ENCODE measurements at regions not wholly inside any gene's neighbourhood (a gene's known extent, or its start where the extent isn't known, plus 50 kb on each side); places are given as distances from the start of the nearest gene placed in this dataset.
"Not testable (repeated sequence)": the region's sequence is repeated elsewhere in the genome, so short reads cannot be mapped to it uniquely, and the experiment has no call there.

GRCh38 chr12:58009405-58010195 lies 68.2 kb downstream of the ATP23 start:
- DNase-seq = no peak
- Histone ChIP-seq H3K4me1 (no peaks in the 10 kb centered on the region), H3K4me3 (ENCODE audit: low read depth, low read length) (no peak overlapping the region), H3K27me3 (no peaks in the 10 kb centered on the region; the same call in 1 of the 2 replicates), H3K36me3 (no peaks in the 10 kb centered on the region), H3K9me3 (no peaks in the 10 kb centered on the region)
- TF ChIP-seq CTCF (IDR thresholded peaks at IDR 0.05; ENCODE audit: low read depth, low read length) = no peak

GRCh38 chr12:58011676-58012075 lies 70.3 kb downstream of the ATP23 start:
- no peak for DNase-seq
- TF ChIP-seq CTCF (IDR thresholded peaks at IDR 0.05; ENCODE audit: low read depth, low read length) = no peak
- H3K4me3 ChIP-seq (ENCODE audit: low read depth, low read length) = no peak overlapping the region

GRCh38 chr12:58022379-58023020 lies 81.1 kb downstream of the ATP23 start:
- not testable (repeated sequence) for H3K27me3 ChIP-seq; H3K36me3 ChIP-seq; H3K9me3 ChIP-seq; H3K4me1 ChIP-seq; DNase-seq; H3K4me3 ChIP-seq (ENCODE audit: low read depth, low read length)

More at GRCh38 chr12:58011676-58012075, 70.3 kb downstream of the ATP23 start:
- Histone ChIP-seq H3K9me3 (no peaks in the 10 kb centered on the region), H3K36me3 (no peaks in the 10 kb centered on the region), H3K4me1 (no peaks in the 10 kb centered on the region), H3K27me3 (no peaks in the 10 kb centered on the region; the same call in 1 of the 2 replicates)

DNA sequence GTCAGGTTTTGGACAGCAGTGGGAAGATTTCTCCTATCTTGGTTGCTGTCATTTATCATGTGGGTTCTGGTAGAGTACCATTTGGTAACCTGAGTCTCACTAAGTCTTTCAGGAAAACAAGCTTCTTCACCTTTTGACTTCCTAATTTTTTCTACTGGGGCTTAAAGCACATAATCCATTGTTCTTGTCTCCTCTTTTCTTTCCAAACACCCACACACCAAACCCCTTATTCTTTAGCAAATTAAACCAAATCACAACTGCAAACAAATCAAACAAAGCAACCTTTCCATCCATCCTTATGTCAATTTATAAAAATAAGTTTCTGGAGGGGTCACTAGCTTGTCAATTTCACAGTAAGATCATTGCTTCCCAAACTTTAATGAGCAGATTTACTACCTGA lies 84.1 kb downstream of the ATP23 start:
- TF ChIP-seq CTCF (IDR thresholded peaks at IDR 0.05; ENCODE audit: low read depth, low read length) = no peak
- Histone ChIP-seq H3K4me3 (ENCODE audit: low read depth, low read length) (no peak overlapping the region), H3K36me3 (no peaks in the 10 kb centered on the region), H3K4me1 (no peaks in the 10 kb centered on the region), H3K27me3 (0 out of 2 replicates have a peak, but pooled peaks cover 7% of the 10 kb centered on the region), H3K9me3 (no peaks in the 10 kb centered on the region)
- DNase-seq = no peak

DNA sequence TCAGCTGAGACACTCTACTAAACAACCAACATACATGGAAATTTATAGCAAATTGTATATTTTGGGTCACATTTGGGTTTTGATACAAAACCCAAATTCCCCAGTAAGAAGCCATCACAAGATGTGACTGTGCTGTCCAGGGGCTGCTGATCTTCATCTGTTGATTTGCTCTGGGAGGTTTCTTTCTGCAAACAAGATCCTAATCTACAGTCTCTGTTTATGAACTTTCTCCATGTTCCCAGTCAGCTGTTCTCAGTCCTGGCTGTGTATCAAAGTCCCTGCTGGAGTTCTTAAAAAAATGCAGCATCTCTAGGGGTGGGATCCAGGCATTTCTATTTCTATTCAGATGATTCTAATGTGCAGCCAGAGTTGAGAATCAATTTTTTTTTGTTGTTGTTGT lies 85.1 kb downstream of the ATP23 start:
- H3K9me3 ChIP-seq = no peaks in the 10 kb centered on the region
- no peak overlapping the region for H3K4me3 ChIP-seq (ENCODE audit: low read depth, low read length)
- no peak for TF ChIP-seq CTCF (IDR thresholded peaks at IDR 0.05; ENCODE audit: low read depth, low read length)
- H3K36me3 ChIP-seq = no peaks in the 10 kb centered on the region
- H3K27me3 ChIP-seq = 0 out of 2 replicates have a peak, but pooled peaks cover 7% of the 10 kb centered on the region
- DNase-seq = no peak
- H3K4me1 ChIP-seq = no peaks in the 10 kb centered on the region

DNA sequence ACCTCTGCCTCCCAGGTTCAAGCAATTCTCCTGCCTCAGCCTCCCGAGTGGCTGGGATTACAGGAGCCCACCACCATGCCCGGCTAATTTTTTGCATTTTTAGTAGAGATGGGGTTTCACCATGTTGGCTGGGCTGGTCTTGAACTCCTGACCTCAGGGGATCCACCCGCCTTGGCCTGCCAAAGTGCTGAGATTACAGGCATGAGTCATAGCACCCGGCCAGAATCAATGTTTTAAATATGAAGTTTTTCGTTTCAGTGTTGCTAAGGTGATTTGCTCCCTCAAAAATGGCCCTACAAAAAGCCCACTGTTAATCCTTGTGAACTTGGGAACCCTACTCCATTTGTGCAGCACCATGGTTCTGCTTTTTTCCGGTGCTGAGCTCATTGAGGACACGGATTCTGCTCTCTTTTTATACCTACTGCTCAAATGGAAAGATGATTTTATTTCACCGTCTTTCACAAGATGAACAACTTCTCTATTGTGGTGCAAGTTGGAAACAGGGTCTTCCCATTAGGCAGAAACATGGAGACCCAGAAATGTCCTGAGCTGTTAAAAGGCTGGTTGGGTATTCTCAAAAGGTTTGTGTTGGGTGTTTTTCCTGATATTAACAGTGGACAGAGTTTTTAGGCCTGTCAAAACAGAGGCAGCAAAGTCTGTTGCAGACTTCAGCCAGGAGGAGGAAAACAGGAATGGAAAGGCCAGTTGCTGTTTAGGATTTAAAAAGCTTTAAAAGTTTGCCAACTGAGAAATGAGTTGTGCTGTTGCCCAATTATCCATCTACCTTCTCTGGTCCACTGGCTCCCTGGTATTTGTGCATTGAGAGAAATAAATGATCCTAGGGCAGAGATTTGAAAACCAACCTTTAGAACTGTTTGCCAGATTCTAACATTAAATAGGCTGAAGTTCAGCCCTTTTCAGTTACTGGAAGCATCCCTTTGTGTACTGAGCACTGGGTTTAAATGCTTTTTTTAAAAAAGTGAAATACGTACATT lies 85.8 kb downstream of the ATP23 start:
- no peaks in the 10 kb centered on the region for H3K9me3 ChIP-seq
- H3K27me3 ChIP-seq = 0 out of 2 replicates have a peak, but pooled peaks cover 7% of the 10 kb centered on the region
- H3K36me3 ChIP-seq = no peaks in the 10 kb centered on the region
- no peak overlapping the region for H3K4me3 ChIP-seq (ENCODE audit: low read depth, low read length)
- H3K4me1 ChIP-seq = no peaks in the 10 kb centered on the region
- no peak for DNase-seq
- TF ChIP-seq CTCF (IDR thresholded peaks at IDR 0.05; ENCODE audit: low read depth, low read length) = no peak

Measured in BE2C (cell line).